Activated CD4-positive, alpha-beta T cell treated with anti-CD3 and anti-CD28 coated beads for 48 hours (primary cell): ENCODE measurements at regions not wholly inside any gene's neighbourhood (a gene's known extent, or its start where the extent isn't known, plus 50 kb on each side); places are given as distances from the start of the nearest gene placed in this dataset.
"Not testable (repeated sequence)": the region's sequence is repeated elsewhere in the genome, so short reads cannot be mapped to it uniquely, and the experiment has no call there.

ENCODE experiments used
- DNase-seq: peaks from one replicate; pipeline ENCODE4 v3.0.0-alpha.2; 2020

GRCh38 chr2:240383099-240383758 is 52.2 kb upstream of the GPC1 start:
- no peak for DNase-seq

- DNase-seq: no peak
Measured at GRCh38 chr2:240383871-240384700, 51.4 kb upstream of the GPC1 start.

DNA sequence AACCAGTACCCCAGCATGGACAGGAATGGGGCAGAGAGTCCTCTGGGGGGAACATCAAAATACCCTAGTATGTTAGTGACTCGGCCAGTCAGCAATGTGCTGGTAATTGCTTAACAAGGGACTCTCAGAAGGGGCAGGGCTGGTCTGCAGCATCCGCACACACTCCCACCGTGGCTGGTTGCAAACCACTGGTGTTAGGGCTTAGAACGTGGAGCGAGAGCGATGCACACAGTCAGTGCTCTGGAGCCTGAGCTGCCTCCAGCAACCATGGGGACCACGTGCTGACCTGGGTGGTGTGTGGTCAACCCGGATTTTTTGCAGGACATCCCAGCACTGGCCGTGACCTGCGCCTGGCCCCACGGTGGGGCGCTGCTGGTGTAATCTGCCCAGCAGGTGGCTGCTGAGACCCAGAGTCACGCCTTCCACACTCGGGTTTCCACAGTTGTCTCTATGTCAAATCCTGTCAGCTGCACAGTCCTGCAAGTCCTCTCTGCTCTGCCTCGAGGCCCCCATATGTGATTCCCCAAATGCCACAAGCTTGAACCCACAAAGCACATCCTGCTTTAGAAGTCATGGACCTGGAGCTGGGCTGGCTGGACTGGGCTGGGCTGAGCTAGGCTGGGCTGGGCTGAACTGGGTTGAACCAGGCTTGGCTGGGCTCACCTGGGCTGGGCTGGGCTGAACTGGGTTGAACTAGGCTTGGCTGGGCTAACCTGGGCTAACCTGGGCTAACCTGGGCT is 50.6 kb upstream of the GPC1 start:
- DNase-seq: no peak

DNA sequence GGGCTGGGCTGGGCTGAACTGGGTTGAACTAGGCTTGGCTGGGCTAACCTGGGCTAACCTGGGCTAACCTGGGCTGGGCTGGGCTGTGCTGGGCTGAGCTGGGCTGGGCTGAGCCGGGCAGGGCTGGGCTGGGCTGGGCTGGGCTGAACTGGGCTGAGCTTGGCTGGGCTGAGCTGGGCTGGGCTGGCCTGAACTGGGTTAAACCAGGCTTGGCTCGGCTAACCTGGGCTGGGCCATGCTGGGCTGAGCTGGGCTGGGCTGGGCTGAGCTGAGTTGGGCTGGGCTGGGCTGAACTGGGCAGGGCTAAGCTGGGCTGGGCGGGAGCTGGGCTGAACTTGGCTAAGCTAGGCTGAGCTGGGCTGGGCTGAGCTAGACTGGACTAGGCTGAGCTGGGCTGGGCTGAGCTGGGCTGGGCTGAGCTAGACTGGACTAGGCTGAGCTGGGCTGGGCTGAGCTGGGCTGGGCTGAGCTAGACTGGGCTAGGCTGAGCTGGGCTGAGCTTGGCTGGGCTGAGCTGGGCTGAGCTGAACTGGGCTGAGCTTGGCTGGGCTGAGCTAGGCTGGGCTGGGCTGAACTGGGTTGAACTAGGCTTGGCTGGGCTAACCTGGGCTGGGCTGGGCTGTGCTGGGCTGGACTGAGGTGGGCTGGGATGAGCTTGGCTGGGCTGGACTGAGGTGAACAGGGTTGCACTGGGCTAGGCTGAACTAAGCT is 49.9 kb upstream of the GPC1 start:
- DNase-seq: not testable (repeated sequence)
